ENCODE measurements at regions not wholly inside any gene's neighbourhood (a gene's known extent, or its start where the extent isn't known, plus 50 kb on each side); places are given as distances from the start of the nearest gene placed in this dataset.

DNA sequence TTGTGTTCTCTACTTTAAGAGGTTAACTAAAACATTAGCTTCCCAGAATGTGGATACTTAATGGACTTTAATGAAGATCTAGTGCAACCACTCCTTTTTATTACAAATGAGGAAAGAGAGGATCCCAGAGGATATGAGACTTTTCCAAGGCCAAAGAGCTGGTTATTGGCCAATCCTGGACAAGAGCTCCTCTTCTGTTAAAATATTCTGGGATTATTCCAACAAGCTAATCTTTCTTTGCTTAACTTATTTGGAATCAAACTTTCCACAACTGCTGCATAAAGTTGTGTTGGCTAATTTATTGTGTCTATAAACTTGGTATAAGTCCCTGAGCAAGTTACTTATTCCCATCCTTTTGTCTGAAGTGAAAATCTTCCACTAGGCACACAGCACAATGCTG lies 174.2 kb upstream of the HCCS start:
- DNase-seq (ENCODE audit: insufficient read length, low spot score) (no peak), FAIRE-seq (no peak)
- TF ChIP-seq, protein P1, sequence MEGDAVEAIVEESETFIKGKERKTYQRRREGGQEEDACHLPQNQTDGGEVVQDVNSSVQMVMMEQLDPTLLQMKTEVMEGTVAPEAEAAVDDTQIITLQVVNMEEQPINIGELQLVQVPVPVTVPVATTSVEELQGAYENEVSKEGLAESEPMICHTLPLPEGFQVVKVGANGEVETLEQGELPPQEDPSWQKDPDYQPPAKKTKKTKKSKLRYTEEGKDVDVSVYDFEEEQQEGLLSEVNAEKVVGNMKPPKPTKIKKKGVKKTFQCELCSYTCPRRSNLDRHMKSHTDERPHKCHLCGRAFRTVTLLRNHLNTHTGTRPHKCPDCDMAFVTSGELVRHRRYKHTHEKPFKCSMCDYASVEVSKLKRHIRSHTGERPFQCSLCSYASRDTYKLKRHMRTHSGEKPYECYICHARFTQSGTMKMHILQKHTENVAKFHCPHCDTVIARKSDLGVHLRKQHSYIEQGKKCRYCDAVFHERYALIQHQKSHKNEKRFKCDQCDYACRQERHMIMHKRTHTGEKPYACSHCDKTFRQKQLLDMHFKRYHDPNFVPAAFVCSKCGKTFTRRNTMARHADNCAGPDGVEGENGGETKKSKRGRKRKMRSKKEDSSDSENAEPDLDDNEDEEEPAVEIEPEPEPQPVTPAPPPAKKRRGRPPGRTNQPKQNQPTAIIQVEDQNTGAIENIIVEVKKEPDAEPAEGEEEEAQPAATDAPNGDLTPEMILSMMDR (IDR thresholded peaks at IDR 0.05; ENCODE audit: insufficient read depth, missing control alignments), result no peak

DNA sequence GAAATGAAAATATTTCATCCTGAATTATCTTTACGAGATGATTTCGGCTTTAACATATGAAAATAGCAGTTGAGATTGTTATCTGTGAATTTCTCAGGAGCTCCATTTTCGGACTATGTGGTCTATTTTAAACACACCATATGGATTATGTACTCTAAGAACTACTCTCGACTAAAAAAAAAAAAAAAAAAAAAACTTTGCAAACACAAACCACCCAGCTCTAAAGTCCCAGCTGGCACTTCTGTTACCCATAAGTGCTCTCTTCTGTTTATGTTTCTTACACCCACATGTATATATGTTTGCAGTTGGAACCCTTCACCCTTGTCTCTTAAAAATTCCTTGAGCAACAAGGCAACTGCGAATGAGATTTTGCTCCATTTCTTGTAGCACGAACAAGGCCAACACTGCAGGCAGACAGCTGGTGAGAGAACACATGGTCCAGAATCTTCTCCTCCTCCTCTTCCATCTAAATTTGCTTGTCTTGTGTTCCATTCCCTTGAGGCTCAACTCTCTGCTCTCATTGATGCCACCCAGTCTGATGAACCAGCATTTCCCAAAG lies 172.7 kb upstream of the HCCS start:
- DNase-seq (ENCODE audit: insufficient read length, low spot score) (no peak), FAIRE-seq (no peak)
- TF ChIP-seq, protein P1 (IDR thresholded peaks at IDR 0.05; ENCODE audit: insufficient read depth, missing control alignments), result no peak

DNA sequence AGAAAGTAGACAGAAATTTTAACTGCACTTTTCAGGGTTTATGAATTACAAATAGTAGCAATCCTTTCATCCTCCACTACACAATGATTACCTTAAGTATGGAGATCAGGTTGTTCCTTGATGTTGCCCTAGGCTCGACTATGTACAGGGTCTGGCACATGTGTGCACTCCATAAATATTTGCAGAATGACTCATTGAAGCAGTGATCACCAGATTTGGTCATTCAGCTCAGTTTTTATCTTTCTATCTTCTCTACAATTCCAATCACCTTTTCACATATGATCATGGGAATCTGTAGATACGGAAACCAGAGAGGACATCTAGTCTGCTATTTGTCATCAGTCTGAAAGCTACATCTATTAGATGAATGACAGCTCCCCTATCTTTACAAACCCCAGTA lies 171.7 kb upstream of the HCCS start:
- FAIRE-seq, result no peak
- DNase-seq (ENCODE audit: insufficient read length, low spot score), result no peak
- TF ChIP-seq, protein P1 (IDR thresholded peaks at IDR 0.05; ENCODE audit: insufficient read depth, missing control alignments), result no peak

DNA sequence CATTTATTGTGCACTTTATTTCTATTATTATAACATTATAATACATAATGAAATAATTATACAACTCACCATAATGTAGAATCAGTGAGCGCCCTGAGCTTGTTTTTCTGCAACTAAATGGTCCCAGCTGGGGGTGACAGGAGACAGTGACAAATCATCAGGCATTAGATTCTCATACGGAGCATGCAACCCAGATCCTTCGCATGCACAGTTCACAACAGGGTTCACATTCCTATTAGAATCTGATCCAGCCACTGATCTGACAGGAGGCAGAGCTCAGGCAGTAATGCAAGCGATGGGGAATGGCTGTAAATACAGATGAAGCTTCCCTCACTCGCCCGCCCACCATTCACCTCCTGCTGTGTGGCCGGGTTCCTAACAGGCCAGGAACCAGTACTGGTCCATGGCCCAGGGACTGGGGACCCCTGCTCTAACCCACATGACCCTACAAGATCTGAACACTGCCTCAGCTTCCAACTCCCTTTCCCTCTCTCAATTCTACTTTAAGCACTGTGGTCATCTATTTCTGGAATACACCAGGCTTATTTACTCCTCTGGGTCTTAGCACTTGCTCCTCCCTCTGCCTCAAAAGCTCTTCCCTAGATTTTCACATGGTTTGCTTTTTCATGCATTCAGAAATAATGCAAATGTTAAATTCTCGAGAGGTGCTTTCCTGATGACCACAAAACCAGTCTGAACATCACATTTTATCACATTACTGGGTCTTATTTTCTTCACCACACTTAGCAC lies 166.8 kb upstream of the HCCS start:
- FAIRE-seq, result no peak

DNA sequence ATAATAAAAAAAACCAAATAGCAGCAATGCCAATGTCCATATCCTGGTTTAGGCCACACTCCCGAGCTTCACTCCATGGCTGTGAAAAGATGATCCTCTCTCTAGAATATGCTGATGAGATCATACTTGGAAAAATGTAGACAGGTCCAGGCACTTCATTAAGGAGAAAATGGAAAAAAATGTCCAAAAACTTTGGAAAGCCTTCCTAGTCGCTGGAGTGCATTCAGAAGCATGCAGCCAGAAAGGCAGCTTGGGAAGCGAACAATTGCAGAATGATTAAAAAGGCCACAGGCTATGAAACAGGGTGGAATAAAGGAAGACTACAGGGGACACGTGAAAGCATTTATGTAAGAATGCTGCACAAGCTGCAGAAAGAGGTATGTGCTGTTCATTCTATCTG lies 165.6 kb upstream of the HCCS start:
- FAIRE-seq (no peak), DNase-seq (ENCODE audit: insufficient read length, low spot score) (no peak)
- TF ChIP-seq, protein P1 (IDR thresholded peaks at IDR 0.05; ENCODE audit: insufficient read depth, missing control alignments), result no peak

More for the DNA sequence above, 166.8 kb upstream of the HCCS start:
- TF ChIP-seq, protein P1 (IDR thresholded peaks at IDR 0.05; ENCODE audit: insufficient read depth, missing control alignments), result no peak
- DNase-seq (ENCODE audit: insufficient read length, low spot score), result no peak

DNA sequence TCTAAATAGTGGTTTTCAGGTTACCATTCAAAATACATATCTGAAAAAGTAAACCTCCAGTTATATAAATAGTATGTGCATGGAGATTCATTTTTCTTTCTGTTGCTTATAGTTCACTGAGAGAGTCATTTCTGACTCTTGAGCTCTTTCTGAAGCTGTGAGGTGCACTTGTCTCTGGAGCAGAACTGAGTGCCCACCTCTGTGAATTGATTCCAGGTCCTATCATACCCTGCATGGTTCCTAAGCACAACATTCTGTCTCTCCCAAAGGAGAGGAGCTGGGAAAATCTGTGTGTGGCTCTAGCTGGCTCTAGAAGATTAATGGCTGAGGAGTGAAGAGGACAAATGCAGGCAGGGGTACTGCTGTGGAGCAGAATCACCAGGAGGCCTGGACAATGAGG lies 161.6 kb upstream of the HCCS start:
- TF ChIP-seq, protein P1 (IDR thresholded peaks at IDR 0.05; ENCODE audit: insufficient read depth, missing control alignments), result no peak
- DNase-seq (ENCODE audit: insufficient read length, low spot score) (no peak), FAIRE-seq (no peak)

DNA sequence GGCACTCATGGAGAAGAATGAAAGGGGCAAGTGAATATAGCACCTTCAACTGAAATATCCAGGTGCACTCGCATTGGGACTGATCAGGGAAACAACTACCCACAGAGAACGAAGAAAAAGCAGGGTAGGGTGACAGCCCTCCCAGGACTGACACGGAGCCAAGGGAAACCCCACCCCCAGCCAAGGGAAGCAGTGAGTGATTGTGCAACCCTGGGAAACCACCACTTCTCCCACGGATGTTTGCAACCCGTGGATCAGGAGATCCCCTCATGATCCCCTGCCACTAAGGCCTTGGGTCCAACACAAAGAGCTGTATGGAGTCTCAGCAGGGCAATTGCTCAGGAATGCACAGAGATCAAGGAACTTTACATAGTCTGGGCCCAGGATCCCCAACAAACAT lies 158.5 kb upstream of the HCCS start:
- no peak for DNase-seq (ENCODE audit: insufficient read length, low spot score)
- TF ChIP-seq, protein P1 (IDR thresholded peaks at IDR 0.05; ENCODE audit: insufficient read depth, missing control alignments), result no peak
- no peak for FAIRE-seq
